BE2C (cell line): ENCODE measurements at regions not wholly inside any gene's neighbourhood (a gene's known extent, or its start where the extent isn't known, plus 50 kb on each side); places are given as distances from the start of the nearest gene placed in this dataset.

Source experiments
- DNase-seq: peaks from one replicate; pipeline ENCODE4 v3.0.0-alpha.2; 2020
- H3K27me3 ChIP-seq: fragments of 250-450 bp; sonication (Bioruptor Pico); 2 replicates; pipeline ENCODE4 v1.5.1; 2020; ENCODE audit warnings: mild to moderate bottlenecking
- H3K36me3 ChIP-seq: fragments of 250-450 bp; sonication (Bioruptor Pico); 2 replicates; pipeline ENCODE4 v1.5.1; 2020; ENCODE audit warnings: mild to moderate bottlenecking
- H3K4me1 ChIP-seq: fragments of 250-450 bp; sonication (Bioruptor Pico); 2 replicates; pipeline ENCODE4 v1.5.1; 2020
- H3K4me3 ChIP-seq: 2 replicates; pipeline ENCODE4 v1.5.1; 2011; ENCODE audit warnings: low read depth, low read length
- H3K9me3 ChIP-seq: fragments of 250-450 bp; sonication (Bioruptor Pico); 2 replicates; pipeline ENCODE4 v1.5.1; 2020
- CTCF ChIP-seq: IDR thresholded peaks from 2 replicates; pipeline ENCODE4 v1.5.1; 2012; ENCODE audit warnings: mild to moderate bottlenecking, low read depth, low read length

GRCh38 chr5:120007598-120007997, 378.2 kb downstream of the FAM170A start:
- no peak for TF ChIP-seq CTCF
- no peak overlapping the region for H3K4me3 ChIP-seq
- no peak for DNase-seq
- H3K9me3 ChIP-seq = no peaks in the 10 kb centered on the region
- no peaks in the 10 kb centered on the region for H3K4me1 ChIP-seq
- no peaks in the 10 kb centered on the region for H3K36me3 ChIP-seq
- no peaks in the 10 kb centered on the region for H3K27me3 ChIP-seq

GRCh38 chr5:120012431-120012830, 383.1 kb downstream of the FAM170A start:
- no peak for DNase-seq
- Histone ChIP-seq H3K9me3 (no peaks in the 10 kb centered on the region), H3K4me1 (no peaks in the 10 kb centered on the region), H3K4me3 (no peak overlapping the region), H3K27me3 (no peaks in the 10 kb centered on the region), H3K36me3 (no peaks in the 10 kb centered on the region)
- TF ChIP-seq CTCF = no peak

- TF ChIP-seq CTCF = no peak
- Histone ChIP-seq H3K27me3 (no peaks in the 10 kb centered on the region), H3K36me3 (no peaks in the 10 kb centered on the region), H3K4me3 (no peak overlapping the region), H3K9me3 (no peaks in the 10 kb centered on the region), H3K4me1 (no peaks in the 10 kb centered on the region)
- DNase-seq = no peak
Measured at GRCh38 chr5:120014535-120014934, 385.2 kb downstream of the FAM170A start.

DNA sequence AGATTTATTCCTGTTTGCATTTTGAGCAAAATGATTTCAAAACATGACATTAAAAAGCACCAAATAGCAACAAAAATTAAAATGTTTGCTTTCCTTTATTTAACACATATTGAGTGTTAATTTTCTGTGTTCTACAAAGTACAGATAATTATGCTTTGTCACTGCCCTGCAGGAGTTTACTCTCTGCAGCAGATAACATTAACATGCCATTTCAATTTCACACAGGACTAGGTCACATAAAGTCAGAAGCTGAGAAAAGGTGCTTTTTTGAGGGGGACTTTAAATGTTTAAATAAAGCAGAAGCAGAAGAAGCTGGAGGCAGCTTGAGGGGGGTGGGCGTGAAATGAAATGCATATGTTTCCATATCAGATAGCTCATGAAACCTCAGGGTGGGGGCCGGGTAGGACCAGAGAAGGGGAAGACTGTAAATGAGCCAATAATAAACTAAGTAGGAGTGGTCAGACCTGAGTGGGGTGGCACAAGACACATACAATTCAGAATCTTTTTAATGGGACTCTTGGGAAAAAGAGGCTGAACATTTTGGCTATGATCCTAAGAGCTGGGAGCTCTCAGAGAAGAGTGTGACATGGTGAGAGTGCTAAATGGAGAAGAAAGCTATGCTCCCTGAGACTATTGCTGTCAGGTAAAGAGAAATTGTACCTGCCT, 387.5 kb downstream of the FAM170A start:
- Histone ChIP-seq H3K4me1 (no peaks in the 10 kb centered on the region), H3K27me3 (no peaks in the 10 kb centered on the region), H3K9me3 (no peaks in the 10 kb centered on the region), H3K4me3 (no peak overlapping the region), H3K36me3 (no peaks in the 10 kb centered on the region)
- no peak for DNase-seq
- TF ChIP-seq CTCF = no peak

- H3K9me3 ChIP-seq = no peaks in the 10 kb centered on the region
- no peak for DNase-seq
- no peaks in the 10 kb centered on the region for H3K4me1 ChIP-seq
- no peaks in the 10 kb centered on the region for H3K27me3 ChIP-seq
- no peaks in the 10 kb centered on the region for H3K36me3 ChIP-seq
- no peak for TF ChIP-seq CTCF
- no peak overlapping the region for H3K4me3 ChIP-seq
Measured at GRCh38 chr5:120017513-120017912, 388.2 kb downstream of the FAM170A start.

DNA sequence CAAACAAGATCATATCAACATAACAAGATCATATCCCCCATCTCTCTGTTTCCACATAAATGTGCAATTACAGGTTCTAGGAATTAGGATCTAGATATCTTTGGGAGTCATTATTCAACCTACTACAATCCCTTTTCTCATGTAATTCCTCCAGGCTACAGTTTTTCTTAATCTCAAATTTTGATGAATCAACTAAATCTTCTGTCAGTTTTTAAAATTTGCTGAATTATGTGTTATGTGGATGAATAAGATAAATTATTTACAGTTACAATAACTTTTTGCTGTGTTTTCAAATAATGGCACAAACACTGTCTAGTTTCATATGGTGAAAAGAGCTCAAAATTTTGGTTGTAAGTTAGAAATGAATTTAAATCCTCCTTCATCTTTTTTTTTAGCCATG, 405.8 kb downstream of the FAM170A start:
- H3K9me3 ChIP-seq = no peaks in the 10 kb centered on the region
- TF ChIP-seq CTCF = no peak
- H3K4me1 ChIP-seq = no peaks in the 10 kb centered on the region

More for the DNA sequence above, 405.8 kb downstream of the FAM170A start:
- H3K36me3 ChIP-seq = no peaks in the 10 kb centered on the region
- H3K27me3 ChIP-seq = no peaks in the 10 kb centered on the region
- DNase-seq = no peak
- no peak overlapping the region for H3K4me3 ChIP-seq
